Activated CD8-positive, alpha-beta memory T cell treated with anti-CD3 and anti-CD28 coated beads, Interleukin-2, amount 10 ng/mL, durations not matched to agents 7 days and 5 days (primary cell): ENCODE measurements at regions not wholly inside any gene's neighbourhood (a gene's known extent, or its start where the extent isn't known, plus 50 kb on each side); places are given as distances from the start of the nearest gene placed in this dataset.

Experiments used
- ATAC-seq: fragments of 150-1000 bp; cut with Tn5 transposase; one replicate; pipeline ENCODE4 v1.10.0; 2021; ENCODE audit warnings: moderate library complexity
- CTCF ChIA-PET: fragments of 350-600 bp; sonication (Branson Sonifier 250); formaldehyde crosslinking; loops from one replicate; lab custom pipeline; 2021; ENCODE audit warnings: antibody characterized with exemption; lab: Charles Lee
- DNase-seq: peaks from one replicate; pipeline ENCODE4 v3.0.0-alpha.2; 2020
- H3K27ac Mint-ChIP-seq: one replicate; pipeline ENCODE4 v1.8.0; 2021; ENCODE audit warnings: mild to moderate bottlenecking, mixed read lengths
- H3K27me3 Mint-ChIP-seq: one replicate; pipeline ENCODE4 v1.8.0; 2021; ENCODE audit warnings: mixed read lengths
- H3K36me3 Mint-ChIP-seq: one replicate; pipeline ENCODE4 v1.8.0; 2021; ENCODE audit warnings: mild to moderate bottlenecking, mixed read lengths
- H3K4me1 Mint-ChIP-seq: one replicate; pipeline ENCODE4 v1.8.0; 2021; ENCODE audit warnings: mixed read lengths
- H3K4me3 Mint-ChIP-seq: one replicate; pipeline ENCODE4 v1.8.0; 2021; ENCODE audit warnings: mild to moderate bottlenecking, moderate library complexity, mixed read lengths
- H3K9me3 Mint-ChIP-seq: one replicate; pipeline ENCODE4 v1.8.0; 2022; ENCODE audit warnings: low read depth, mixed read lengths

- Mint-ChIP-seq H3K4me1 (no peaks in the 10 kb centered on the region), H3K36me3 (no peaks in the 10 kb centered on the region), H3K27me3 (peaks cover 28% of the 10 kb centered on the region), H3K4me3 (no peak overlapping the region), H3K9me3 (no peaks in the 10 kb centered on the region), H3K27ac (no peak overlapping the region)
- ATAC-seq (no peak), DNase-seq (no peak)
- CTCF ChIA-PET = interaction anchor here (0.6 kb wide), 1 partner anchor 1765 kb away, joined by 3 read pairs; no protein-coding TSS in a partner anchor
Observed at GRCh38 chr14:54317391-54317790, 79.4 kb upstream of the CDKN3 start.

DNA sequence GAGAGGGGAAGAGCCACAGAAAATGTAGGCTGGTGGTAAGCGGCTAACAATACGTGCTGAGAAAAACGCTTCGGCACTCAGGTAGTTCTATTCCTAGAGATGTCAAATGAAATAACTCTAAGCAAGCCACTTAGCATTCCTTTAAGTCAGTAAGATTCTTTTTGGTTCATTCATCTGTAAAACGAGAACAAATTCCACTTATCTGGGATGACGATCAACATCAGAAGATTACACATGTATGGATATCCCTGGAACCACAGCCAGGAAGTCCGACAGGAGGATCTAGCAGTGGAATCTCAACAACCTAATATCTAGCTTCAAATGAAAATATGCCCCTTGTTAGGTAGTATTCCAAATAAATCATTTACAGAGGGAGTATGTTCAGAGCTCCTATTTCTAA lies 74.6 kb upstream of the CDKN3 start:
- DNase-seq (no peak), ATAC-seq (no peak)
- no peaks in the 10 kb centered on the region for H3K4me1 Mint-ChIP-seq
- H3K9me3 Mint-ChIP-seq = no peaks in the 10 kb centered on the region
- peaks cover 7% of the 10 kb centered on the region for H3K27me3 Mint-ChIP-seq
- H3K27ac Mint-ChIP-seq = no peak overlapping the region
- CTCF ChIA-PET = no interaction called here
- no peaks in the 10 kb centered on the region for H3K36me3 Mint-ChIP-seq
- H3K4me3 Mint-ChIP-seq = no peak overlapping the region

DNA sequence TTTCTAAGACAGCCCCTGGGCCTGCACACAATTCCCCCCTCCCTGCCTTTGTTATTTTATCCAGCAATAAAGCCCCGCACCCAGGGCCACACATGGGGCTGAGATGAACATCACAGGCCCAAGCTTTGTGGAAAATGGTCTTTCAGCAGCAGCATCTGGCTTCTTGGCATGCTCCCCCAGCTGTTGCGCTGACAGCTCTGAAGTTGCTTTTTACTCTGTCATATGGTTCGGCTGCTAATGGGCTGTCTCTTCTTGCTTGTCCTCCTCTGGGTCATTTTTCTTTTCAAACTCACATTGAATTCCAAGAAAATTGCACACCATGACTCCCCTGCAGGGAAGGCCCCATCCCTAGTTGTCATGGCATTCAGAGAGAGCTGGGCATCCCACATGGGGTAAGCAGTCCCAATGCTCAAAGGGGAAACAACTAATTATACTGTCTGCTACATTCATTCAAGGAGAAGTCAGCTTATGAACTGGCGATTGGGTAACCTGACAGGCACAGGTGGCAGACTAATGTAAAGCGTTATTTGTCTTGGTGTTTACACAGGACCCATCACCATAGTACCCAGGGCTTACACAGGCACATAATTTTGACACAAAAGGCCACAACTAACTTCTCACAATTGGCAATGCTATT lies 74.0 kb upstream of the CDKN3 start:
- Mint-ChIP-seq H3K4me3 (no peak overlapping the region), H3K27ac (no peak overlapping the region), H3K36me3 (no peaks in the 10 kb centered on the region), H3K27me3 (peaks cover 10% of the 10 kb centered on the region), H3K9me3 (no peaks in the 10 kb centered on the region), H3K4me1 (no peaks in the 10 kb centered on the region)
- CTCF ChIA-PET = no interaction called here
- DNase-seq (no peak), ATAC-seq (no peak)

DNA sequence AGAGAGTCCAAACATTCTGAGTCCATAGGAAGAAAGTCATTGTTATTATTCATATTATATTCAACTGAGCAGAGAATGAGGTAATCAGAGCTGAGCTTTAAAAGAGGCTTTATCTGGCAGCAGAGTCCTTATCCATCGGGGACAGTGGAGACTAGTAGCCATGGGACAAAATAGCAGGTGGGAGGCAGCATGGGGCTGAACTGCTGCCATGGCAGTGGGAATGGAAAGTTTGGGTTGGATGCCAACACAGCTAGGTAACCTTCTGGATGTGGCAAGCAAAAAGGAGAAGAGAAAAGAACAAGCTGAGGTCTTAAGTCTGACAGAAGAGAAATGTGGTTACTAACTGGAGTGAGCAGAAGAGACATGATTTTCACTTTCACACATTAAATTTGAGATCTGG lies 71.0 kb upstream of the CDKN3 start:
- H3K9me3 Mint-ChIP-seq = no peaks in the 10 kb centered on the region
- DNase-seq = no peak
- H3K4me3 Mint-ChIP-seq = no peak overlapping the region
- H3K36me3 Mint-ChIP-seq = no peaks in the 10 kb centered on the region
- CTCF ChIA-PET = interaction anchor here (0.6 to 0.7 kb wide), 2 partner anchors 15 to 195 kb away, joined by 3 to 4 read pairs; no protein-coding TSS in a partner anchor
- no peak overlapping the region for H3K27ac Mint-ChIP-seq
- H3K27me3 Mint-ChIP-seq = peaks cover 17% of the 10 kb centered on the region
- H3K4me1 Mint-ChIP-seq = no peaks in the 10 kb centered on the region
- no peak for ATAC-seq

GRCh38 chr14:54329082-54329695 lies 67.6 kb upstream of the CDKN3 start:
- H3K4me1 Mint-ChIP-seq = no peaks in the 10 kb centered on the region
- peak; percentile 36 for ATAC-seq
- DNase-seq = no peak
- no peaks in the 10 kb centered on the region for H3K36me3 Mint-ChIP-seq
- no peaks in the 10 kb centered on the region for H3K9me3 Mint-ChIP-seq
- no peak overlapping the region for H3K4me3 Mint-ChIP-seq
- no peak overlapping the region for H3K27ac Mint-ChIP-seq
- CTCF ChIA-PET = interaction anchor here (0.7 to 1.9 kb wide), 6 partner anchors 14 to 896 kb away, joined by 3 to 4 read pairs (median 3); no protein-coding TSS in a partner anchor
- peaks cover 32% of the 10 kb centered on the region for H3K27me3 Mint-ChIP-seq

- Mint-ChIP-seq H3K9me3 (no peaks in the 10 kb centered on the region), H3K36me3 (no peaks in the 10 kb centered on the region), H3K4me3 (no peak overlapping the region), H3K27me3 (peaks cover 32% of the 10 kb centered on the region), H3K4me1 (no peaks in the 10 kb centered on the region), H3K27ac (no peak overlapping the region)
- CTCF ChIA-PET = no interaction called here
- DNase-seq (no peak), ATAC-seq (no peak)
Observed at GRCh38 chr14:54330876-54331275, 65.9 kb upstream of the CDKN3 start.

DNA sequence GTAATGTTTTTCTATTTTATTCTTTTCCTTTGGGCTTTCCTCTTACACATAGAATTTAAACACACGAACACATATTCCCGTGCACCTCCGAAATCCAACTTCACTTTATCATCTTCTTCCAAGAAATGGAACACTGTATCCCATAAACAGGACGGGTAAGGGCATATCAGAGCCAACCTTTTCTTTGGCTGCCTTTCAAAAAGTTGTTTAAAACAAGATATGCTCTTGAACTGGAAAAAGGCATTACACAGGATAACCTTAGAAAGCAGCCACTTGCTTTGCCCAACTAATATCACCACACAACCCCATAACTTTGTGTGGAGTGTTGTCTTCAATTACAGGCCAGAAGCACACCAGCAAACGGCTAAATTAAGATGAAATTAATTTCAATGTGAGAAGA lies 65.3 kb upstream of the CDKN3 start:
- Mint-ChIP-seq H3K4me1 (no peaks in the 10 kb centered on the region), H3K4me3 (no peak overlapping the region), H3K27ac (no peak overlapping the region), H3K36me3 (no peaks in the 10 kb centered on the region), H3K27me3 (peaks cover 32% of the 10 kb centered on the region), H3K9me3 (no peaks in the 10 kb centered on the region)
- CTCF ChIA-PET = no interaction called here
- DNase-seq = no peak
- no peak for ATAC-seq

- H3K27ac Mint-ChIP-seq = no peak overlapping the region
- CTCF ChIA-PET = no interaction called here
- no peak for DNase-seq
- H3K9me3 Mint-ChIP-seq = no peaks in the 10 kb centered on the region
- no peak overlapping the region for H3K4me3 Mint-ChIP-seq
- ATAC-seq = no peak
- H3K36me3 Mint-ChIP-seq = no peaks in the 10 kb centered on the region
- H3K4me1 Mint-ChIP-seq = no peaks in the 10 kb centered on the region
- peaks cover 38% of the 10 kb centered on the region for H3K27me3 Mint-ChIP-seq
Observed at GRCh38 chr14:54332490-54332889, 64.3 kb upstream of the CDKN3 start.

DNA sequence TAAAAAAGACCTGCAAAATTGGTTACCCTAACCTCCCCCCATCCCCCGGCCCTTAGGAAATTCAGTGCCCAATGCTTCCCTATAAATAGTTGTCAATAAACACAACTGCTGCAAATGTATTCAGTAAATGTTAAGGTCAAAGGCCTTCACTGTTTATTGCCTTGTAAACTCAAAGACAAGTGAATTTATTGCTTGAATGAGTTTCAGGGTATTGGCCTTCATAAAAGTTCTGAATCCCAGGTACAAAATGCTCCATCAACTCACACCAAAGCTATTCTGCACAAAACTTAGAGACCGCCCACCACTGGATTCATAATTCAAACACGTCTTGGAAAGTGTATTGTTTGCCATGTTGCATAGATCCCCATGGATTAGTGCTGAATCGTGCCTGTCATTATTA lies 63.3 kb upstream of the CDKN3 start:
- DNase-seq (no peak), ATAC-seq (no peak)
- CTCF ChIA-PET = no interaction called here
- Mint-ChIP-seq H3K9me3 (no peaks in the 10 kb centered on the region), H3K4me1 (no peaks in the 10 kb centered on the region), H3K36me3 (no peaks in the 10 kb centered on the region), H3K27ac (no peak overlapping the region), H3K27me3 (peaks cover 40% of the 10 kb centered on the region), H3K4me3 (no peak overlapping the region)

DNA sequence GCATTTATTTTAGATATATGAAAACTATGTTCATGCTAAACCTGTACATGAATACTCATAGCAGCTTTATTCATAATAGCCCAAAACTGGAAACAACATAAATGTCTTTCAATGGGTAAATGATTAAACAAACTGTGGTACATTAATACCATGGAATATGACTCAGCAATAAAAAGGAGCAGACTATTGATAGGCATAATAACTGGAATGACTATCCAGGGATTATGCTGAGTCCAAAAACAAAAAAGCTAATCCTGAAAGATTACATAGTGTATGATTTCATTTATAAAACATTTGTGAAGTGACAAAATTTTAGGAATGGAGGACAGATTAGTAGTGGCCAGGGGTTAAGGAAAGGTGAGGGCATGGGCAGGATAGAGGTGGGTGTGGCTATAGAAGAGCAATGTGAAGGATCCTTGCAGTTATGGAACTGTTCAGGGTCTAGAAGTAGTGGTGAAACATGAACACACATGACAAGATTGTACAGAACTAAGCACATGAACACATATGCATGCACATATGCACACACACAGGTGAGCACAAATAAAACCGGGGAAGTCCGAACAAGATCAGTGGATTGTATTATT lies 61.1 kb upstream of the CDKN3 start:
- peaks cover 41% of the 10 kb centered on the region for H3K27me3 Mint-ChIP-seq
- ATAC-seq = no peak
- no peak overlapping the region for H3K27ac Mint-ChIP-seq
- no peaks in the 10 kb centered on the region for H3K36me3 Mint-ChIP-seq
- H3K9me3 Mint-ChIP-seq = no peaks in the 10 kb centered on the region
- no peaks in the 10 kb centered on the region for H3K4me1 Mint-ChIP-seq
- DNase-seq = no peak
- H3K4me3 Mint-ChIP-seq = no peak overlapping the region
- CTCF ChIA-PET = no interaction called here

DNA sequence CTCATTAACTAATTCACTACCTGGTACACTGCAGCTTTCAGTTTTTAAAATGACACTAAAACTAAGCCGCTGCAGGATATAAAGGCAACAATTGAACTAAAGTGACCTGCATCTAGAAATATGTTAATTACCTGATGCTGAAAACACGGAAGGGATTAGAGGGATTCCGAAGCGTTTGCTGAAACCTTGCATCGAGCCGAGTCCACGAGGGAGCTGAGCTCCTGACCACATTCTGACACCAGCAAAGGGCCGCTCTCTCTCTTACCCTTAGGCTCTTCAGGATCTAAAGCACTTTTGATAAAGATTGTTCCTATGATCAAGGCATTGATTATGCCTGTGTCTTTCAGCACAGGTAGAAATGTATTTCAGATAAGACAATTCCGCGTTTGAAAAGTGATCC lies 59.5 kb upstream of the CDKN3 start:
- CTCF ChIA-PET = interaction anchor here (1.7 kb wide), 1 partner anchor 11 kb away, joined by 5 read pairs; no protein-coding TSS in a partner anchor
- Mint-ChIP-seq H3K9me3 (no peaks in the 10 kb centered on the region), H3K36me3 (no peaks in the 10 kb centered on the region), H3K4me1 (no peaks in the 10 kb centered on the region), H3K4me3 (no peak overlapping the region), H3K27me3 (peaks cover 37% of the 10 kb centered on the region), H3K27ac (no peak overlapping the region)
- DNase-seq (no peak), ATAC-seq (no peak)

DNA sequence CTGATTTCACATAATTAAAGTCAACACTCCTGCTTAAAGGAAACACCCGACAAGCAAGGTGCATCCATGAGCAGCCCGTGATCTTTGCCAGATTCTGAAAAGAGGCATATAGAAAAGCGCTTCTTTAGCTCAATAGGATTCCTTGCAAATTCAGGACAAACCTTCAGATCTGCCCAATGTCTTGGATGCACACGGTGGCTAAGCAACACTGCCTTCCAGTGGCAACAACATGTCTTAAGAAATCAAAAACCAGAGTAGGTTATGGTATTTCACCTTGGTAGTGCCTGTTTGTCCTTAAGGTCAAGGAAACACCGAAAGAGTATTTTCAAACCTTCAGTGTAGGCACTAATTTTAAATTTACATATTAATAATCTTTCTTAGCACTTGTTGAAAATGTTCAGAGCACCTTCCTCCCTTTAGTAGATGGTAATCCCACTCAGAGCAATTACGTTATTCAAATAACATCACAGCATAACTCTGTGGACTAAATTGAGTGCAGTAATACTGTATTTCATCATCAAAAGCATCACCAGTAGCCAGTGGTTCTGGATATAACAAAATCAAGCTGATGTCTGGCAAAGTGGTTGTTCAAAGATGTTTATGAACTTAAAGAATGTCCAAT lies 58.0 kb upstream of the CDKN3 start:
- H3K36me3 Mint-ChIP-seq = no peaks in the 10 kb centered on the region
- H3K27ac Mint-ChIP-seq = no peak overlapping the region
- H3K27me3 Mint-ChIP-seq = peaks cover 32% of the 10 kb centered on the region
- no peaks in the 10 kb centered on the region for H3K9me3 Mint-ChIP-seq
- no peaks in the 10 kb centered on the region for H3K4me1 Mint-ChIP-seq
- ATAC-seq (no peak), DNase-seq (no peak)
- H3K4me3 Mint-ChIP-seq = no peak overlapping the region
- CTCF ChIA-PET = no interaction called here

DNA sequence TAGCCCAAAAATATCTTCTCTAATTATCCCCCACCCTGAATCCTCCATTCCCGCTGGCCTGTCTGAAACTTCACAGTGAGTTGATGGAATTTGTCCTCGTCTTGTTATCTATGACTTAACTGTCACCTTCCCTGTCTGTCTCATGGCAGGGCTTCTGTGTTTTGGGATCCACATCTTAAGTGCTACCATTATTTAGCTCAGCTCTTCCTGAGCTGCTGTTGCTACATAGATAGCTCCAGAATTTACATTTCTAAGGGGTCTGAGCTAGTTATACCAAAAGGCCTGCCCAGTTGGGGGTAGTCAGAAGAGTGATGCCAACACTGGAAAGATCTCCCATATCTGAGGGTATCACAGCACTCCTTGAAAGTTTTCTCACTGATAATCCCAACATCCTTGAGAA lies 57.0 kb upstream of the CDKN3 start:
- H3K27ac Mint-ChIP-seq = no peak overlapping the region
- no peak overlapping the region for H3K4me3 Mint-ChIP-seq
- H3K9me3 Mint-ChIP-seq = no peaks in the 10 kb centered on the region
- no peaks in the 10 kb centered on the region for H3K4me1 Mint-ChIP-seq
- DNase-seq = no peak
- CTCF ChIA-PET = interaction anchor here (0.9 kb wide), 1 partner anchor 14 kb away, joined by 4 read pairs; no protein-coding TSS in a partner anchor
- ATAC-seq = no peak
- peaks cover 32% of the 10 kb centered on the region for H3K27me3 Mint-ChIP-seq
- H3K36me3 Mint-ChIP-seq = no peaks in the 10 kb centered on the region
